NCI-H82 treated with DMSO at 0.1 percent for 48 hours (cell line): ENCODE measurements at regions not wholly inside any gene's neighbourhood (a gene's known extent, or its start where the extent isn't known, plus 50 kb on each side); places are given as distances from the start of the nearest gene placed in this dataset.

Source experiments
- DNase-seq: peaks from one replicate; lab custom pipeline; 2025; ENCODE audit not compliant: unreplicated experiment; lab: John Stamatoyannopoulos, UW

DNA sequence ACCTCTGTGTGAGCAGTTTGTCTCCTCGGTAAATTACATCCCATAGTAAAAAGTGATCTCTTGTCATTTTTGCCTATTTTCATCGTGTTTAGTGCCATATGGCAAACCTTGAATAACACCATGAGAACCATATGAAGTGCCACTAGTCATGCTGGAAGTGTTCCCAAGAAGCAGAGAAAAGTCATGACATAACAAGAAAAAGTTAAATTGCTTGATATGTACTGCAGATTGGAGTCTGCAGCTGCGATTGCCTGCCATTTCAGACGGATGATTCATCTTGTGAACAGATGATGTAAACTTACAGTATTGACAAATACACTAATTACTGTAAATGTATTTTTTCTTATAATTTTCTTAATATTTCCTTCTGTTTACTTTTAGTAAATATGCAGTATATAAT, 846.7 kb downstream of the BCL11A start:
- no peak for DNase-seq

DNA sequence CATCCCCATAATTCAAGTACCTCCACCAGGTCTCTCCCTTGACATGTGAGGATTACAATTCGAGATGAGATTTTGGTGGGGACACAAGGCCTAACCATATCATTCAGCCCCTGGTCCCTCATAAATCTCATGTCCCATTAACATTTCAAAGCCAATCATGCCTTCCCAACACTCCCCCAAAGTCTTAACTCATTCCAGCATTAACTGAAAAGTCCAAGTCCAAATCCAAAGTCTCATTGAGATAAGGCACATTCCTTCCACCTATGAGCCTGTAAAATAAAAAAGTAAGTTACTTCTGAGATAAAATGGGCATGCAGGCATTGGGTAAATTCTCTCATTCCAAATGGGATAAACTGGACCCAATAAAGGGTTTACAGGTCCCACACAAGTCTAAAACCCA, 849.7 kb downstream of the BCL11A start:
- no peak for DNase-seq

DNA sequence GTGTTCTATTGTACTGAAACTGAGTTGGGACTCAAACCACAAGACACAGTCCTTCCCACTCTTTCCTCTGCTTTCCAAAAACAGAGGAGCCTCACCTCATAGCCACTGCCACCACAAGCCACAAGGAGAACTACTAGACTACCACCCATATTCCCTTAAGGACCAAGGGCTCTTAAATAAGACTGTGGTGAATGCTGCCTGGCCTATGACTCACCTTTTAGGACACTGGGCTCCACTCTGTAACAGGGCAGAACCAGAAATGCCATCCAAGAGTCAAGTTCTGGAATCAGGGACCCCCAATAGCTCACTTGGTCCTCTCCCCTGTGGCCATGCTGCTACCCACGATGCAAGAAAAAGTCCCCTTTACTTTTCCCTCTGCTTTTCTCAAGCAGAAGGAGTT, 851.4 kb downstream of the BCL11A start:
- no peak for DNase-seq

DNA sequence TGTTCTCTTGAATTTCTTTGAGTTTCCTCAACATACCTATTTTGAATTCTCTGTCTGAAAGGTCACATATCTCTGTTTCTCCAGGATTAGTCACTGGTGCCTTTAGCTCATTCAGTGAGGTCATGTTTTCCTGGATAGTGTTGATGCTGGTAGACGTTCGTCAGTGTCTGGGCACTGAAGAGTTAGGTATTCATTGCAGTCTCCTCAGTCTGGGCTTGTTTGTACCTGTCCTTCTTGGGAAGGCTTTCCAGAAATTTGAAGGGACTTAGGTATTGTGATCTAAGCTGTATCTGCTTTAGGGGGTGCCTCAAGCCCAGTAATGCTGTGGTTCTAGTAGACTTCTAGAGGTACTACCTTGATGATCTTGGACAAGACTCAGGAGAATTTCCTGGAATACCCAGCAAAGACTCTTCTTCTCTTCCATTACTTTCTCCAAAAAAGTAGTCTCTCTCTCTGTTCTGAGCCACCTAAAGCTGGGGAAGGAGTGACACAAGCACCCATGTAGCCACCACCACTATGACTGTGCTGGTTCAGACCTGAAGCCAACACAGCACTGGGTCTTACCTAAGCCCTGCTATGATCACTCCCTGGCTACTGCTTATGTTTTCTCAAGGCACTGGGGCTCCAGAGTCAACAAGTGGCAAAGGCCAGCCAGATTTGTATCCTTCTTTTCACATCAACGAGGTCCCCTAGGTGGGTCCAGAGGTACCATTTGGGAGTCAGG, 852.0 kb downstream of the BCL11A start:
- no peak for DNase-seq

DNA sequence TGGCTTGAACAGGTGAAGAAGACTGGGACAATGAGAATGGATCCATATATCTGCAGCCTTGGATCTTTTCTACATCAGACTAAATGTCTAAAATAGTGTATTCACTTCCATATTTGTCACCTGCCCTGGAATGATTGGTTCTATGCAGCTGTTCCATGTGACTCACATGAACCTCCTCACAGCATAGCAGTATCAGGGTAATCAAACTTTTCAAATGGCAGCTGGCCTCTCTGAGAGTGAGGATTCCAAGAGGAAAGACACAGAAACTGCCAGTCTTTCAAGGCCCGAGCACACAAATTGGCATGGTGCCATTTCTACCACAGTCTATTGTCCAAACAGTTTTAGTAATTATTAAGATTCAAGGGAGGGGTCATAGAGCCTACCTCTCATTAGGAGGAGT, 859.3 kb downstream of the BCL11A start:
- no peak for DNase-seq

DNA sequence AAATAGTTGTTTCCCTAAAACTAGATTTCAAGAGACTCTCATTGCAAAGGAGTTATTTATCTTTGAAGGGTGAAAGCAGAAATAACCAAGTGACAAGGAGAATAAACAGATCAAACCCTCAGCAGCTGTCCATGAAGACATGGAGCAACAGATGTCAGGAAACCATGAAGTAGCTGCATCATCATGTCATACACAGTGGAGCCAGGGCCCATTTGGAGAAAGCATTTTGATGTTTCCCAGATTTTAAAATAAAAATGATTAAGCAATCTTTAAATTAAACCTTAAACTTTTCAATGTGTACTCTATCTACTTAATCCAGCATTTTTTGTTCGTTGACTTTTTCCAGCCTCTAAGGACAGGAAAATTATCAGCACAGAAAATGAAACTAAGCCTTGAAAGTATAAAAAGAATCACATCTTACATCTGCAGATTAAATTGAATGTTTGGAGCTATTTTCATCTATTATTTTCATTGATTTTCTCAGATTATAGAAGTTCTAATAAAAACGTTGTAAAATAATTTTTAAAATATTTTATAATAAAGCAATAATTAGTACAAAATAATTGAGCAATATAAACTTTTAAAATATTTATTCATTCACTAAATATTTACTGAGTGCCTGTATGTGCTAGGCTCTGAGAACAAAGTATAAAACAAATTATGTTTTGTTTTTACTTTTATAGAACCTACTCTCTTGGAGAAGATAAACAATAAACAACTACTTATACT, 860.1 kb downstream of the BCL11A start:
- DNase-seq = no peak

DNA sequence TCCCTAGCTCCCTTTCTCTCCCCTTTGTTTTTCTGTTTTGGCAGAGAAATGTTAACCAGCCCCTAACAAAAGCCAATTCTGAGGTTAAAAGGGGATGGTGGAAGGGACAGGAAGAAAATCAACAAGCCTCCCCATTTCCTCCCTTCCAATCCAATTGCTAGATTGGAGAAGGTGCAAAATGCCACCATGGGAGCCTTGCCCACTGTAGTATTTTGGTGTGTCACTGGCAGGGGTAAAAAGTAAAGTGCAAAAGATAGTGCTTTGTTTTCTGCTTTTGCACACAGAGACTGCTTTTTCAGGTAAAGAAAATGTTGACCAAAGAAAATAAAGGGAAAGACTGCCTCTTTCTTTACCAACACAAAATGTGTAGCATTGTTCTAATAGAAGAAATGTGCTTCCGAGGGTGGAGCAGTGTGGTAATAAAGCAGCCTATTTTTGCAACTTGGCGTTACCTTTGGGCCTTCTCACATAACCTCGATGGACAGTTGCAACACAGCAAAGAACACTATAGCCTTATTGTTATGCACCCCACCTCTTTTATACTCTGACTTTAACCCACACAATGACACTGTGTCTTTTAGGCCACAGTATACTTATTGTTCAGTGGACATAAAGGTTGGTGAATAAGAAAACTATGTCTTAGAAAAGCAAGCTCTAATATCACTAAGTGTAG, 861.8 kb downstream of the BCL11A start:
- no peak for DNase-seq

DNA sequence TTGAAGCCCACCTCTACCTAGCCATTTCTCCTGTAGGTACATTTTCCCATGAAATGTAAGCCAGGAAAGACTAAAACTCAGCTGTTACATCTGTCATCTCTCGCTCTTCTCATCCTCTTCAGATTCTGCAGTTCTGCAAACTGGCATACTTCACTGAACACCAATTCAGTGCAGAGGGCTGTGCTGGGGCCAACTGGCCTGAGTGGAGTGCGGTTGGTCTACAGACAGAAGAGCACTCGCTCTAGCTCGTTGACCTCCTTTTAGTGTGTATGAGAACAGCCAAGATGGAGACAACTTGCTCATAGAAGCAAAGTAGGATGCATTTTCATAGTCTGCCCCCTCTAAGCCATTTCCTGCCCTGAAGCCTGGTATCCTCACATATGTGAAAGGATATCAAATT, 862.6 kb downstream of the BCL11A start:
- DNase-seq = no peak

DNA sequence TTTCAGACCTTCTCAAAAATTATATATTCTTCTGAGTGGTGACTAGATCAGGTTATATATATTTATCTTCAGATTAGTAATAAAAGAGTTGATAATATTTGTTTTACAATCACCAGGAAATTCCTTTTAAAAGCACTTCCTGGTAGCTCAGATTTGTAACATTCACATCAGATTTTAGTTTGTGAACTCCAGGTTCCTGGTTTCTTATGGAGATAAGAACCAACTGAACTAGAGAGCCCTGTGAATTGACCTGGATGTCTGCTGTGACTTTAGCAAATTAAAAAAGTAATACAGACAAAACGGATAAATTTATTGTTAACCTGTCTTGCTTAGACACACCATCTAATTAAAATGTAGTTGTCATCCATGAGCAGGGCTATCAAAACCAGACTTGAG, 868.7 kb downstream of the BCL11A start:
- no peak for DNase-seq

DNA sequence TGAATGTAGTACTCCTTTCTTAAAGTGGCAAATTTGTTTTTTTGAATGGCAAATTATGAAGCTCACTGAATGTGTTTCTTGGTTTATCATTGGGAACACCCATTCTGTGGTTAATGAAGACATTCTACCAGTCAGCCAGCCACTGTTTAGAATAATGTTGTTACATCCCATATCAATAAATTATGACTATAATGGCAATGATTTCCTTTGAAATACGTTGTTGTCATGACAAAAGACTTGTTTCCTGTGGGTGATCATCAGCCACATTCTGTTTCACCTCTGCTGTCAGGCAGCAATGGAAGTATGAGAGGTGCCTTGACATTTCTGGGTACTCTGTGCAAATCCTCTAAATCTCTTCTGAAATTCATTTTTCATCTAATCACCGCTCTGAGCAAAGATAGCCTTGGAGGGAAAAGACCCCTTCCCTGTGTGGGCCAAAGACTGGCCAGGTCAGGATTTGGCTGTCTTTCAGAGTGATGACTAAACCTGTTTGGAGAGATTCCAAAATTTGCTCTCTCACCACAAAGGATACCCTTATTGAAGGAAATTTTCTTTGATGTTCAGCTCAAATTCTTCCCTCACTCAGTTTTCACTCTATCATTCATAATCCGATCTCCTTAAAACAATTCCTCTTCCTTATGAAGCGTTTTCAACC, 869.2 kb downstream of the BCL11A start:
- no peak for DNase-seq

DNA sequence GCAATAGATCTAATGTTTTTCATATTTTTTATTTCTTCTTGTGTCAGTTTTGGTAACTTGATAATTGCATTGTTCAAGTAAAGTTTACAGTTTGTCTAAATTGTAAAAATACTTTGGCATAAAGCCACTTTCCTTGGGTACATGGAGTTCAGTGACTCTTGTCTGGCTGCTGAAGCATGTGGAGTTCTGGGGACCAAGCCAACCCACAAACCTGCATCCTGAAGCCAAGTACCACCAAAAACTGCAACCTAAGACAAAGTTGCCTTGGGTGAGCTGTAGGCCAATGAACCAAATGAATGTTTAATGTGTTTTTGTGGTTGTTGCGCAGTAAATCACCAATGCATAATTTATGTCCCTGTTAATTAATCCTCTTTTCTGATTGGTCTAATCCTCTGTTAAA, 872.6 kb downstream of the BCL11A start:
- no peak for DNase-seq

DNA sequence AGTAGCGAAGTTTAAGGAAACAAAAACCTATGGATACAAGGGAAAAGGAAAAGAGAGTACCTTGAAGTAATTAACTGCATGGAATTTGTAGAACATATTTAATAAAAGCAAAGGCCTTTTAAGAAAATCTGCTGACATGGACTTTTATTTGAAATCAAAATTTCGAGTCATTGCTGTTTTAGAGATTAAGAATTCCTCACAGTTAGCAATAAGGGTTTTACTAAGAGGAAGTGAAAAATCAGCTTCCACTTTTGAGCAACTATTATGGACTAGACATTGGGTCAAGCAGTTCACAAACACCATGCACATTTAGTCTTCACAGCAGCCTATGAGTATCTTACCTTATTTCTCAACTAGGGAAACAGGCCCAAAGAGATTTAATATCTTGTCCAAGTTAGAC, 876.3 kb downstream of the BCL11A start:
- no peak for DNase-seq

DNA sequence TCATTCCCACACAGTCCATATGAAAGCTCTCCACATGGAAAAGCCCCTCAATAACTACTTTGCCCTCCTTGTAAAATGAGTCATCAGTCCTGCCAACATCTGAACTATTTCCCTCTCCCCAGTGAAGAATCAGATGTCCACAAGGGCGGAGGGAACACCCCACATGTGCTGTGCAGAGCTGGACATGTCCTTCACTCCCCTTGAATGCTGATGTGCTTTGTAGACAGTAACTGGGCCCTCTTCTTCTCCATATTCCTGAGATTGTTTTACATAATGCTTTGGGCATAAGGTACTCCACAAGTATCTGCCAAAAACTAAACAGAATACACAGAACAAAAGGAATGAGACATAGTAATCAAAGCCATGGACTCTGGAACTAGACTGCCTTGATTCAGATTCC, 879.4 kb downstream of the BCL11A start:
- DNase-seq = no peak

DNA sequence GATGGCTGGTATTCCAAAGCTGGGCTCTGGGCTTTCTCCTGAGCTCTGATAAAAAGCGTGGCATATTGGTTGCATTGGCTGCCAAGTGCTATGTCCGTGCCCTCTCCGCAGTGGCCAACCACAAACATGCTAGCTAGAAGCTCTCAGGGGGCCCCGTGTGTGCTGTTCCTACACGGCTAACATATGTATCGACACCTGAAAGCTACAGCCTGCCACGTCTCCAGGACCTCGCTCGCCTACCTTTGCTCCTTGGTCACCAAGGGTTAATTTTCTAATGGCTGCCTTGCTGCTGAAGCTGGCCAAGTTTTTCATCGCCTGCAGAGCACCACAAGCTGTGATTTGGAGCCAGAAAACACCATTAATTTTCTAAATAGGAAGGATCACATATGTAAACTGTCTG, 888.4 kb downstream of the BCL11A start:
- no peak for DNase-seq

DNA sequence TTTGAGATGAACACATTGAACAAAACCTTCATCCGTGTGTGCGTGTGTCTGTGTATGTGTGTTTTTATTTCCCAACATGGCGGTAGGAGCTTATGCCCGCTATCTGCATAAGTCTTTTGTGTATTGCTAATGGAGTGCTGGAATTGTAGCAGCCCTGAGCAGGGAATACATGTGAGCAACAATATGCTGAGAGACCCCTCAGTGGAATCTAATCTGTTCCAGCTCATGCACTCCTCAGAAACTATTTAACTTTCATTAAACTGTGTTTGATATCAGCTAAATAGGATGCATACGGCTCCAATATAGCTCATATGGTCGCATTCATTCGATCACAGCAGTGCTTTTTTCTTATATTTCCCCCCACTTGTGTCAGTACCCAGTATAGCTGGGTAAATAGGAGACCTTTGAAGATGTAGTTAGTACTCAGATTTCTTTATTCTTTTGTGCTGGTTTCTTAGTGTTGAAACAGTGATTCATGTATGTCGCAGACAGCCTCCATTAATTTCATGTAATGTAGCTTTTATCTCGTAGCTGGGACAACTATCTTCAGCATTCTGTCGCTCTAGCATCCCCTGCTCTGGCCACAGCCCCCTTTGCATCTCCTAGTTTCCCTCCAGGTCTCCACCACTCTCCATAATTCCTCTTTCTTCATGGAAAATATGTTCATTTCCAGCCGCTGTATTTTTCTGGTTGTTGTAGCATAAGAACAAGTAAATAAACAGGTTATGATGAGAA, 891.2 kb downstream of the BCL11A start:
- DNase-seq = no peak

DNA sequence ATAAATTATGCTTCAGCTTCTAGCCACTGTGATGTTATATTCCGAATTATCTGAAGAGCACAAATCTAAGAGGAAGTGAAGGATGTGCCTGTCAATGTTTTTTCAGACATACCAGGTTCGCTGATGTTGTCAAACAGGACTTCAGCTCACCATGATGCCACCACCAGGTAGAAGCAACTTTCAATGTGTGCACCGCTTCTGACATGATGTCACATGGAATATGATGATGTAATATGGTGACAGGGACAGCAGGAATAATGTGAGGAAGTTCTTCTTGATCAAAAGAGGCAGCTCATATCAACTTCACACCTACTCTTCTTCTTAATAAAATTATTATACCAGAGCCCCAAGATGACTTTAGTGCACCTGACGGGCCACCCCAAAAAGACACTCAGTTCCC, 893.2 kb downstream of the BCL11A start:
- DNase-seq = no peak

DNA sequence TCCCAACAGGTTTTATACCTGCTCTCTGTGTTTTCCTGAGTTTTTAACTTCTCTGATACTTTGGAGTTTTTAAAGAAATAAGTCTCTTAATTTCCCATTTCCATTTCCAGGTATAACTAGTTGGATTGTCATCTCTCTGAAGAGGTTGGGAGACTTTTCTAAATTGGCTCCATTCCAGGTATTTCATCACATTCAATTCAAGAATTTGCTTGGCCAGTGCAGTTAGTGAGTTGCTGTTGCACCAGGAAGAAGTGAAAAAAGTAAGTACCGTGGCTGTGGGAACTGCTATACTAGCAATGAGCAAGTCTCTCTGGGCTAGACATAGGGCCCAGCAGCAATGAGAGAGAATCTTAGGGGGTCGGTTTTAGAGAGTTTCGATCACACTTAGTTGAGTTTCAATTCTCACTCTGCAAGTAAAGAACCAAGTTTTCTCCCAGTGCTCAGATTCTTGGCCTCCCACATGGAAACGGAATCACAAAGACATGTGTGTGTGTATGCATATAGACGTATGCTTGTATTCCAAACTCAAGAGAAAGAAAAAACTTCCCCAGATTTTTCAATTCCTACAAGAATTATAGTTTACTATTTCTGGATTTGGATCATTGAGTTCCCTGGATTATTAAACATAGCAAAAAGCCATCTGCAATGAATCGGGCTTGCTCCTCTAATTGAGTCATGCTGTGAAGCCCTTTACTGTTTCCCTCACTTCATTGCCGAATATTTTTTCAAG, 894.4 kb downstream of the BCL11A start:
- DNase-seq = no peak

DNA sequence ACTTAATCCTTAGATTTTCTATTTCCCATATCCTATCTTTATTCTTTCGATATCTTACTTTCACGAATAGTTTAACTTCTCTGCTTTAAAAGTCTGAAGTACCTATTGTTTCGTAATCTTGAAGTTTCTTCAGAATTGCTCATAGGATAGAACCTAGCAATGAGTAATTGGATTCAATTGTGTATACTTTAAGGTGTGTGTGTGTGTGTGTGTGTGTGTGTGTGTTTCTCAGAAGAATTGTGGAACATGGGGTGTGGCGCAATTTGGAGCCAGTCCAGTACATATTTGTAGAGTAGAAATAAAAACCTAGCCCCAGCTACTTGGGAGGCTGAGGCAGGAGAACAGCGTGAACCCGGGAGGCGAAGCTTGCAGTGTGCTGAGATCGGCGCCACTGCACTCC, 897.6 kb downstream of the BCL11A start:
- DNase-seq = no peak

DNA sequence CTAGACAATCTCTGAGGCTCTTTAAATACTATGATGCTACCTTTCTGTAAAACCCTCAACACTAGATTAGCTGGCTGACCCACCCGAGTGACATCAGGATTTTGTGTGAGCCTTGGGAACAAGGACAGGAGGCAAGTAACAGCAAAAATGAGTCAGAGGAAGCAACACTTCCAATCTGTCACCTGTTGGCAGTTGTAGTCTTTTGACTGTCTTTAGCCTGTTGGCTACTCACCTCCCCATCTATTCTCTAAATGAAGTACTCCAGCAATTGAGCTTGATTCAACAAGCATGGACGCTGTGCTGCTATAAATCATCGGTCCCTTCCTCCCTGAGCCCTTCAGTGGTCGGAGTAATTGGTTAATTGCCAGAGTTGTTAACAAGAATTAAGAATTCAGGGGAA, 898.7 kb downstream of the BCL11A start:
- no peak for DNase-seq

DNA sequence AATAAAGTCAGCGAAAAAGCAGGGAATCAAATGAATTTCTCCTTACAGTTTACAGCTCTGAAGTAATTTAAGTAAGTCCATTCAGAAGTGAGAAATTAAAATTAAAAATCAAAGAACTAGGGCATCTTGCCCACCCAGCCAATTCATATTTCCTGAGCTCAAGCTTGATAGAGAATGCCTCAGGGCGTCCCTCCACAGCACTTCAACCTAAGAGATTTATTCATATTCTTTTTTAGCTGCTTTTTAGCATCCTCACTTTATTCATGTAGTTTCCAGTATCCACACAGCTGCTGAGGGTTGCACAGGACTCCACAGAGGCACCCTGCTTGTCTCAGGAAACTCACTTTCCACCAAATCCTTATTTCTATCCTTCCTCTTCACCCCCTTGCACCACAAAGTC, 900.3 kb downstream of the BCL11A start:
- DNase-seq = no peak

DNA sequence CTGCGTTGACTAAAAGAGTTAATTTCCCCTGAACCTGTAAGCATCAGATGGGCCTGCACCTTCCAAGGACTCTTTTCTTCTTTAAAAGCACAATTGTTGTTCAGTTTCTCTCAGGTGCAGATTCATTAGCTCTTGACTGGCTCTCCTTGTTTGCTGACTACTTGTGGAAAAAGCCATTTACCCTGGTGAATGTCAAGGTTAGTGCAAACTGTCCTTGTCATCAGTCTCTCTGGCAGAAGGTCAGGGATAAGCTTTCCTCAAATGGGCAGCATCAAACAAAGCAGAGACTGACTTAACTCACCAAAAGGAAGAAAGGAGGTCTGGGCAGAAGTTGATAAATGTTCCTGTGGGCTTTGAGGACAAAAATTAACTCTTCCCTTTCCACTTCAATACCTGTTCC, 922.7 kb downstream of the BCL11A start:
- DNase-seq = no peak
